Liver (tissue), 7 donors: ENCODE measurements at regions not wholly inside any gene's neighbourhood (a gene's known extent, or its start where the extent isn't known, plus 50 kb on each side); places are given as distances from the start of the nearest gene placed in this dataset.
"Not testable (repeated sequence)": the region's sequence is repeated elsewhere in the genome, so short reads cannot be mapped to it uniquely, and the experiment has no call there.

ENCODE experiments used
- DNase-seq: peaks from one replicate; pipeline ENCODE4 v3.0.0-alpha.2; 2017; ENCODE audit warnings: low spot score
- H3K27ac ChIP-seq, 2 donors: one replicate each; pipeline ENCODE4 v1.7.0; 2013; ENCODE audit warnings: inconsistent platforms in 2 of 2, low read length in 2 of 2, control low read depth in 1 of 2, low read depth in 1 of 2, mild to moderate bottlenecking in 1 of 2
- H3K27me3 ChIP-seq, 4 donors: one replicate each; pipeline versions ENCODE4 v1.6.1 to v1.7.0; 2013; ENCODE audit warnings: low read length in 3 of 4, inconsistent platforms in 1 of 4, mild to moderate bottlenecking in 1 of 4, moderate library complexity in 1 of 4; ENCODE audit not compliant: control insufficient read depth in 4 of 4, insufficient read depth in 4 of 4
- H3K36me3 ChIP-seq, 4 donors: one replicate each; pipeline versions ENCODE4 v1.6.1 to v1.7.0; 2013; ENCODE audit warnings: low read length in 3 of 4, mild to moderate bottlenecking in 3 of 4, low read depth in 1 of 4, moderate library complexity in 1 of 4; ENCODE audit not compliant: control insufficient read depth in 4 of 4, insufficient read depth in 3 of 4
- H3K4me1 ChIP-seq, 4 donors: one replicate each; pipeline versions ENCODE4 v1.6.1 to v1.7.0; 2013; ENCODE audit warnings: low read length in 3 of 4, mild to moderate bottlenecking in 3 of 4, moderate library complexity in 1 of 4; ENCODE audit not compliant: control insufficient read depth in 4 of 4, insufficient read depth in 4 of 4
- H3K4me3 ChIP-seq, 3 donors: one replicate each; pipeline versions ENCODE4 v1.6.1 to v1.7.0; 2013; ENCODE audit warnings: low read length in 3 of 3, control low read depth in 1 of 3, low read depth in 1 of 3, mild to moderate bottlenecking in 1 of 3
- H3K9ac ChIP-seq, 2 donors: one replicate each; pipeline ENCODE4 v1.7.0; 2013; ENCODE audit warnings: low read length in 2 of 2, mild to moderate bottlenecking in 2 of 2, moderate library complexity in 2 of 2, control low read depth in 1 of 2, low read depth in 1 of 2
- H3K9me3 ChIP-seq, 4 donors: one replicate each; pipeline versions ENCODE4 v1.6.1 to v1.7.0; 2013; ENCODE audit warnings: low read length in 3 of 4; ENCODE audit not compliant: control insufficient read depth in 4 of 4
- EGR1 ChIP-seq, 2 donors: IDR thresholded peaks; 2 replicates each; pipeline ENCODE4 v1.6.1; 2016 to 2018; ENCODE audit warnings: antibody characterized with exemption in 2 of 2, low read depth in 2 of 2
- FOXA1 ChIP-seq: IDR thresholded peaks from 2 replicates; pipeline ENCODE4 v1.6.1; 2016; ENCODE audit warnings: antibody characterized with exemption
- FOXA2 ChIP-seq: IDR thresholded peaks from 2 replicates; pipeline ENCODE4 v1.6.1; 2016; ENCODE audit warnings: antibody characterized with exemption
- GABPA ChIP-seq, 2 donors: IDR thresholded peaks in 1 of 2; conservative IDR thresholded peaks in 1 of 2; 2 replicates each; pipeline ENCODE4 v1.6.1; 2016; ENCODE audit warnings: antibody characterized with exemption in 2 of 2, mild to moderate bottlenecking in 1 of 2, moderate library complexity in 1 of 2
- HNF4A ChIP-seq, 2 donors: conservative IDR thresholded peaks; 2 replicates each; pipeline ENCODE4 v1.6.1; 2016; ENCODE audit warnings: antibody characterized with exemption in 2 of 2, mild to moderate bottlenecking in 2 of 2
- HNF4G ChIP-seq: IDR thresholded peaks from 2 replicates; pipeline ENCODE4 v1.6.1; 2016; ENCODE audit warnings: antibody characterized with exemption
- JUND ChIP-seq, 2 donors: IDR thresholded peaks; 2 replicates each; pipeline ENCODE4 v1.6.1; 2016; ENCODE audit warnings: antibody characterized with exemption in 2 of 2
- MAX ChIP-seq: IDR thresholded peaks from 2 replicates; pipeline ENCODE4 v1.6.1; 2016; ENCODE audit warnings: antibody characterized with exemption
- NR2F2 ChIP-seq: IDR thresholded peaks from 2 replicates; pipeline ENCODE4 v1.6.1; 2016; ENCODE audit warnings: antibody characterized with exemption
- RAD21 ChIP-seq, 2 donors: IDR thresholded peaks; 2 replicates each; pipeline ENCODE4 v1.6.1; 2016; ENCODE audit warnings: antibody characterized with exemption in 2 of 2, mild to moderate bottlenecking in 2 of 2
- RXRA ChIP-seq, 2 donors: IDR thresholded peaks; 2 replicates each; pipeline ENCODE4 v1.6.1; 2017 to 2018; ENCODE audit warnings: antibody characterized with exemption in 2 of 2, mild to moderate bottlenecking in 1 of 2
- SP1 ChIP-seq: IDR thresholded peaks from 2 replicates; pipeline ENCODE4 v1.6.1; 2018; ENCODE audit warnings: antibody characterized with exemption, mild to moderate bottlenecking
- TAF1 ChIP-seq: conservative IDR thresholded peaks from 2 replicates; pipeline ENCODE4 v1.6.1; 2016; ENCODE audit warnings: antibody characterized with exemption, mild to moderate bottlenecking
- YY1 ChIP-seq: IDR thresholded peaks from 2 replicates; pipeline ENCODE4 v1.6.1; 2016; ENCODE audit warnings: antibody characterized with exemption, mild to moderate bottlenecking
- WGBS: extraction: QIAGEN DNeasy Blood & Tissue Kit; methylation state at CpG from one replicate; pipeline ENCODE4 v1.1.7; 2013; 5-methylcytosine and 5-hydroxymethylcytosine counted together
- TF ChIP-seq, protein P1 (sequence below): IDR thresholded peaks from 2 replicates; pipeline ENCODE4 v1.6.1; 2016; ENCODE audit warnings: antibody characterized with exemption
- TF ChIP-seq, protein P2 (sequence below): IDR thresholded peaks from 2 replicates; pipeline ENCODE4 v1.6.1; 2016; ENCODE audit warnings: antibody characterized with exemption
- TF ChIP-seq, protein P3 (sequence below): IDR thresholded peaks from 2 replicates; pipeline ENCODE4 v1.6.1; 2016; ENCODE audit warnings: antibody characterized with exemption, mild to moderate bottlenecking
- donor health status: healthy.
- donor health status: healthy.
- donor health status: healthy.
- donor health status: healthy.

DNA sequence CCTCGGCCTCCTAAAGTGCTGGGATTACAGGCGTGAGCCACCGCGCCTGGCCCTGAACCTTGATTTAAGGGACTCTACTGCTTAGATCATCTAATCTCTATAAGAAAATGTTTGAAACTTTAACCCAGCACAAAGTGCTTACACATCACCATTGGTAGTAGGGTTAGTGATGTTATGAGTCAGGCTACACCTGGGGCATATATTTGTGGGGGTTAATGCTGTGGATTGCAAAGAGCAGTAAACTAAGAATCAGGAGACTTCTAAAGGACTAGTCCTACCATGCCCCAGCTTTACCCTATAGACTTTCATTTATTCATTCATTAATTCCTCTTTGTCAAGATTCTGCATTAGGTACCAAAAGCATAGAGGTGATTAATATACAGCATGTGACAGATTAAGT is 880.5 kb downstream of the TTLL7 start:
- H3K27ac ChIP-seq: no peak overlapping the region
- no peaks in the 10 kb centered on the region for H3K36me3 ChIP-seq
- DNase-seq: no peak
- no peaks in the 10 kb centered on the region for H3K27me3 ChIP-seq
- H3K4me3 ChIP-seq: no peak overlapping the region
- TF ChIP-seq SP1 (no peak), YY1 (no peak), JUND (IDR thresholded peaks at IDR 0.05) (no peak), EGR1 (IDR thresholded peaks at IDR 0.05; ENCODE audit: low read depth in 2 of 2) (no peak), NR2F2 (no peak), FOXA2 (no peak), HNF4A (conservative IDR thresholded peaks at IDR 0.05) (no peak), RAD21 (IDR thresholded peaks at IDR 0.05) (no peak), TAF1 (no peak), HNF4G (no peak), FOXA1 (no peak), MAX (no peak), RXRA (IDR thresholded peaks at IDR 0.05) (no peak), GABPA (IDR thresholded peaks at IDR 0.05 in 1 of 2, conservative IDR thresholded peaks at IDR 0.05 in 1 of 2) (no peak)
- TF ChIP-seq, protein P1, sequence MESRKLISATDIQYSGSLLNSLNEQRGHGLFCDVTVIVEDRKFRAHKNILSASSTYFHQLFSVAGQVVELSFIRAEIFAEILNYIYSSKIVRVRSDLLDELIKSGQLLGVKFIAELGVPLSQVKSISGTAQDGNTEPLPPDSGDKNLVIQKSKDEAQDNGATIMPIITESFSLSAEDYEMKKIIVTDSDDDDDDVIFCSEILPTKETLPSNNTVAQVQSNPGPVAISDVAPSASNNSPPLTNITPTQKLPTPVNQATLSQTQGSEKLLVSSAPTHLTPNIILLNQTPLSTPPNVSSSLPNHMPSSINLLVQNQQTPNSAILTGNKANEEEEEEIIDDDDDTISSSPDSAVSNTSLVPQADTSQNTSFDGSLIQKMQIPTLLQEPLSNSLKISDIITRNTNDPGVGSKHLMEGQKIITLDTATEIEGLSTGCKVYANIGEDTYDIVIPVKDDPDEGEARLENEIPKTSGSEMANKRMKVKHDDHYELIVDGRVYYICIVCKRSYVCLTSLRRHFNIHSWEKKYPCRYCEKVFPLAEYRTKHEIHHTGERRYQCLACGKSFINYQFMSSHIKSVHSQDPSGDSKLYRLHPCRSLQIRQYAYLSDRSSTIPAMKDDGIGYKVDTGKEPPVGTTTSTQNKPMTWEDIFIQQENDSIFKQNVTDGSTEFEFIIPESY: no peak
- TF ChIP-seq, protein P2, sequence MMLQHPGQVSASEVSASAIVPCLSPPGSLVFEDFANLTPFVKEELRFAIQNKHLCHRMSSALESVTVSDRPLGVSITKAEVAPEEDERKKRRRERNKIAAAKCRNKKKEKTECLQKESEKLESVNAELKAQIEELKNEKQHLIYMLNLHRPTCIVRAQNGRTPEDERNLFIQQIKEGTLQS: no peak
- TF ChIP-seq, protein P3, sequence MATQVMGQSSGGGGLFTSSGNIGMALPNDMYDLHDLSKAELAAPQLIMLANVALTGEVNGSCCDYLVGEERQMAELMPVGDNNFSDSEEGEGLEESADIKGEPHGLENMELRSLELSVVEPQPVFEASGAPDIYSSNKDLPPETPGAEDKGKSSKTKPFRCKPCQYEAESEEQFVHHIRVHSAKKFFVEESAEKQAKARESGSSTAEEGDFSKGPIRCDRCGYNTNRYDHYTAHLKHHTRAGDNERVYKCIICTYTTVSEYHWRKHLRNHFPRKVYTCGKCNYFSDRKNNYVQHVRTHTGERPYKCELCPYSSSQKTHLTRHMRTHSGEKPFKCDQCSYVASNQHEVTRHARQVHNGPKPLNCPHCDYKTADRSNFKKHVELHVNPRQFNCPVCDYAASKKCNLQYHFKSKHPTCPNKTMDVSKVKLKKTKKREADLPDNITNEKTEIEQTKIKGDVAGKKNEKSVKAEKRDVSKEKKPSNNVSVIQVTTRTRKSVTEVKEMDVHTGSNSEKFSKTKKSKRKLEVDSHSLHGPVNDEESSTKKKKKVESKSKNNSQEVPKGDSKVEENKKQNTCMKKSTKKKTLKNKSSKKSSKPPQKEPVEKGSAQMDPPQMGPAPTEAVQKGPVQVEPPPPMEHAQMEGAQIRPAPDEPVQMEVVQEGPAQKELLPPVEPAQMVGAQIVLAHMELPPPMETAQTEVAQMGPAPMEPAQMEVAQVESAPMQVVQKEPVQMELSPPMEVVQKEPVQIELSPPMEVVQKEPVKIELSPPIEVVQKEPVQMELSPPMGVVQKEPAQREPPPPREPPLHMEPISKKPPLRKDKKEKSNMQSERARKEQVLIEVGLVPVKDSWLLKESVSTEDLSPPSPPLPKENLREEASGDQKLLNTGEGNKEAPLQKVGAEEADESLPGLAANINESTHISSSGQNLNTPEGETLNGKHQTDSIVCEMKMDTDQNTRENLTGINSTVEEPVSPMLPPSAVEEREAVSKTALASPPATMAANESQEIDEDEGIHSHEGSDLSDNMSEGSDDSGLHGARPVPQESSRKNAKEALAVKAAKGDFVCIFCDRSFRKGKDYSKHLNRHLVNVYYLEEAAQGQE: no peak
- H3K9me3 ChIP-seq: no peaks in the 10 kb centered on the region
- H3K4me1 ChIP-seq: no peaks in the 10 kb centered on the region
- H3K9ac ChIP-seq: no peak overlapping the region
- WGBS: 97% methylated on average over 4 of the region's 4 CpGs

- 95% methylated on average over 4 of the region's 4 CpGs for WGBS
- not testable (repeated sequence) for H3K4me3 ChIP-seq, H3K27ac ChIP-seq
Observed at GRCh38 chr1:83117030-83117429, 881.9 kb downstream of the TTLL7 start.

More at GRCh38 chr1:83117030-83117429, 881.9 kb downstream of the TTLL7 start:
- not testable (repeated sequence) for H3K36me3 ChIP-seq, H3K9me3 ChIP-seq, H3K4me1 ChIP-seq, H3K27me3 ChIP-seq, DNase-seq, H3K9ac ChIP-seq
